ENCODE measurements at regions not wholly inside any gene's neighbourhood (a gene's known extent, or its start where the extent isn't known, plus 50 kb on each side); places are given as distances from the start of the nearest gene placed in this dataset.

- Histone ChIP-seq H3K27ac (no peak overlapping the region), H3K36me3 (no peaks in the 10 kb centered on the region), H3K4me1 (no peaks in the 10 kb centered on the region), H3K9me3 (peaks cover 0 to 14% (median 0%) of the 10 kb centered on the region in 4 donors), H3K4me3 (no peak overlapping the region), H3K27me3 (no peaks in the 10 kb centered on the region)
- no peak for DNase-seq (ENCODE audit: low spot score in 2 of 2)
- 79 to 85% methylated on average over 5 of the region's 5 CpGs for WGBS, 2 donors
- no peak for TF ChIP-seq POLR2A (IDR thresholded peaks at IDR 0.05)
- no peak for TF ChIP-seq CTCF (IDR thresholded peaks at IDR 0.05)
- no peak for TF ChIP-seq EP300 (IDR thresholded peaks at IDR 0.05)
Measured at GRCh38 chr3:5445676-5446201, 258.2 kb downstream of the EDEM1 start.

GRCh38 chr3:5448246-5448645, 260.7 kb downstream of the EDEM1 start:
- DNase-seq (ENCODE audit: low spot score in 2 of 2): no peak
- 77 to 81% methylated on average over 5 of the region's 5 CpGs for WGBS, 2 donors
- TF ChIP-seq EP300 (IDR thresholded peaks at IDR 0.05) (no peak), POLR2A (IDR thresholded peaks at IDR 0.05) (no peak), CTCF (IDR thresholded peaks at IDR 0.05) (no peak)
- no peaks in the 10 kb centered on the region for H3K36me3 ChIP-seq
- H3K4me3 ChIP-seq: no peak overlapping the region
- H3K9me3 ChIP-seq: peaks cover 0 to 14% (median 0%) of the 10 kb centered on the region in 4 donors
- H3K4me1 ChIP-seq: no peaks in the 10 kb centered on the region
- no peaks in the 10 kb centered on the region for H3K27me3 ChIP-seq
- no peak overlapping the region for H3K27ac ChIP-seq

- peaks cover 0 to 10% (median 0%) of the 10 kb centered on the region in 4 donors for H3K9me3 ChIP-seq
- no peaks in the 10 kb centered on the region for H3K4me1 ChIP-seq
- no peak overlapping the region for H3K27ac ChIP-seq
- TF ChIP-seq CTCF (IDR thresholded peaks at IDR 0.05): no peak
- no peak for TF ChIP-seq POLR2A (IDR thresholded peaks at IDR 0.05)
- TF ChIP-seq EP300 (IDR thresholded peaks at IDR 0.05): no peak
- no peaks in the 10 kb centered on the region for H3K27me3 ChIP-seq
- DNase-seq (ENCODE audit: low spot score in 2 of 2): no peak
- WGBS, 2 donors: 75 to 77% methylated on average over 2 of the region's 2 CpGs
- H3K4me3 ChIP-seq: no peak overlapping the region
- no peaks in the 10 kb centered on the region for H3K36me3 ChIP-seq
Measured at GRCh38 chr3:5448816-5449215, 261.3 kb downstream of the EDEM1 start.

GRCh38 chr3:5456199-5456598, 268.7 kb downstream of the EDEM1 start:
- no peaks in the 10 kb centered on the region for H3K36me3 ChIP-seq

GRCh38 chr3:5458526-5458925, 271.0 kb downstream of the EDEM1 start:
- Histone ChIP-seq H3K27ac (no peak overlapping the region), H3K9me3 (no peaks in the 10 kb centered on the region), H3K27me3 (no peaks in the 10 kb centered on the region), H3K4me1 (no peaks in the 10 kb centered on the region), H3K4me3 (no peak overlapping the region), H3K36me3 (no peaks in the 10 kb centered on the region)
- TF ChIP-seq EP300 (IDR thresholded peaks at IDR 0.05): no peak
- TF ChIP-seq CTCF (IDR thresholded peaks at IDR 0.05): no peak
- TF ChIP-seq POLR2A (IDR thresholded peaks at IDR 0.05): no peak
- no peak for DNase-seq (ENCODE audit: low spot score in 2 of 2)

More at GRCh38 chr3:5456199-5456598, 268.7 kb downstream of the EDEM1 start:
- no peak for TF ChIP-seq EP300 (IDR thresholded peaks at IDR 0.05)
- TF ChIP-seq CTCF (IDR thresholded peaks at IDR 0.05): no peak
- no peak for TF ChIP-seq POLR2A (IDR thresholded peaks at IDR 0.05)
- no peak for DNase-seq (ENCODE audit: low spot score in 2 of 2)
- H3K4me1 ChIP-seq: no peaks in the 10 kb centered on the region
- H3K27ac ChIP-seq: no peak overlapping the region
- no peaks in the 10 kb centered on the region for H3K9me3 ChIP-seq
- WGBS, 2 donors: 54 to 74% methylated on average over 1 of the region's 1 CpG
- H3K4me3 ChIP-seq: no peak overlapping the region
- no peaks in the 10 kb centered on the region for H3K27me3 ChIP-seq
